OCI-LY3 (cell line): ENCODE measurements at regions not wholly inside any gene's neighbourhood (a gene's known extent, or its start where the extent isn't known, plus 50 kb on each side); places are given as distances from the start of the nearest gene placed in this dataset.

Experiments used
- CTCF ChIP-seq: fragments of 200-600, 300-600 bp; sonication (generic); IDR thresholded peaks from 2 replicates; pipeline ENCODE4 v1.5.1; 2014; ENCODE audit warnings: antibody characterized with exemption, low read length, low read depth
- EZH2phosphoT487 ChIP-seq: fragments of 200-600 bp; shearing (Covaris generic); IDR thresholded peaks from 2 replicates; pipeline ENCODE4 v1.6.1; 2018; ENCODE audit warnings: antibody characterized with exemption, mixed run types, low read depth

- TF ChIP-seq CTCF = no peak
- no peak for TF ChIP-seq EZH2phosphoT487
Measured at GRCh38 chr7:108697254-108697653, 127.6 kb downstream of the DNAJB9 start.
